GM12892 (cell line): ENCODE measurements at regions not wholly inside any gene's neighbourhood (a gene's known extent, or its start where the extent isn't known, plus 50 kb on each side); places are given as distances from the start of the nearest gene placed in this dataset.

ENCODE experiments used
- DNase-seq: peaks from one replicate; pipeline ENCODE4 v3.0.0; 2011; ENCODE audit not compliant: insufficient read length
- FAIRE-seq: peaks from 2 replicates; lab custom pipeline; 2011; peaks lifted over from hg19 to GRCh38; lab: Jason Lieb, UNC
- POLR2A ChIP-seq: IDR thresholded peaks from 2 replicates; pipeline ENCODE4 v1.6.1; 2011; ENCODE audit warnings: low read depth, low read length, control low read depth
- POLR2AphosphoS5 ChIP-seq: IDR thresholded peaks from 2 replicates; pipeline ENCODE4 v1.6.1; 2011; ENCODE audit warnings: low read depth, low read length, control low read depth
- TAF1 ChIP-seq: IDR thresholded peaks from 2 replicates; pipeline ENCODE4 v1.6.1; 2011; ENCODE audit warnings: low read depth, mild to moderate bottlenecking, control low read depth, low read length, borderline replicate concordance

- no peak for TF ChIP-seq POLR2AphosphoS5
- TF ChIP-seq TAF1 = no peak
- no peak for FAIRE-seq
- DNase-seq = no peak
These were observed 641.1 kb downstream of the RNF144B start for GRCh38 chr6:19028201-19028600.

DNA sequence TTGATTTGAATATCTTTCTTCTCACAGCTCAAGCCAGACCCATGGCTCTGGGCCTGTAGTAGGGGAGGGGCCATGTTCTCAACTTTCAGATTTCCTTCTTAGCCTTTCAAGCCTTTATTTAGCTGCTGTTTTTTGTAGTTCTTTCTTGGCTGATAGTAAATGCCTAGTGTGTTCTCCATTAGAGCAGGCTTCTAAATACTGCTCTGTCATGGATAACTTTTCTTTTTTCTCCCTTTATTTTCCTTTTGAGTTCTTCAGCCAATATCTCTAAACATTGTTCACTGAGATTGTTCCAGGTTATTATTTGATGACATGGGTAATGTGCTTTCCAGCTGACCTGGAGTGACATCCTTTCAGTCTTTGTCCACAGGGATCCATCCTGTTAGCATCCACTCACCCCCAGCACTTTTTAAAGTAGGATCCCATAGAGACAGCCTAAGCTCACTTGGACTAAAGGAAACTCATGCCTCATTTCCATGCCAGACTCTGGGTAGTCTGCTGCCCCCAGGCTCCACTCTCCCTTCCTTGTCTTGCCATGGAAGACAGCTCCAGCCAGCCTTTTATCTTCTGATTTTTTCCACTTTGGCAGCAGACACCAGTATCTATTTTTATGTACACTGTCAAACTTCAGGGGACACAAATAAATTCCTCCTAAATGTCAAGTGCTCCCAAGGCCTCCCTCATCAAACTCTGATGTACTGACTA lies 645.6 kb downstream of the RNF144B start:
- TF ChIP-seq TAF1 = no peak
- no peak for TF ChIP-seq POLR2AphosphoS5
- TF ChIP-seq POLR2A = no peak
- no peak for FAIRE-seq
- no peak for DNase-seq

GRCh38 chr6:19033683-19034082 lies 646.5 kb downstream of the RNF144B start:
- DNase-seq (no peak), FAIRE-seq (no peak)
- TF ChIP-seq TAF1 (no peak), POLR2AphosphoS5 (no peak), POLR2A (no peak)

GRCh38 chr6:19034986-19035385 lies 647.8 kb downstream of the RNF144B start:
- no peak for FAIRE-seq

GRCh38 chr6:19035461-19036195 lies 648.5 kb downstream of the RNF144B start:
- FAIRE-seq (no peak), DNase-seq (no peak)
- TF ChIP-seq POLR2A (no peak), POLR2AphosphoS5 (no peak), TAF1 (no peak)

More at GRCh38 chr6:19034986-19035385, 647.8 kb downstream of the RNF144B start:
- no peak for DNase-seq
- no peak for TF ChIP-seq POLR2AphosphoS5
- TF ChIP-seq TAF1 = no peak

- FAIRE-seq (no peak), DNase-seq (no peak)
These were observed 649.0 kb downstream of the RNF144B start for GRCh38 chr6:19036196-19036555.

DNA sequence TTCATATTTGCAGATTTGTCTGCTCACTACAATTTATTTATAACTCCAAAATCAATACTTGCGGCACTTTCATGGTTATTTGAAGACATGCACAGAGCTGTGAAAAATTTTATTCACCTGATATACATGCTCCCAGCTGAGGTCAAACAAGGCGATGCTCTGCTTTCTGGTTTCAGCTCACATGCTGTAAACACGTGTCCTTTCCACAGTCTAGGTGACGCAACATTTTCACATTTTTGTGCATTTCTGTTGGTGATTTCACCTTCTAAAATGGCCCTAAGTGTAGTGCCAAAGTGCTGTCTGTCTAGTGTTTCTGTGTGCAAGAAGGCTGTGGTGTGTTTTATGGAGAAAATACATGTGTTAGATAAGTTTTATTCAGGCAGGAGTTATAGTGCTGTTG lies 650.5 kb downstream of the RNF144B start:
- DNase-seq = no peak
- no peak for FAIRE-seq
- no peak for TF ChIP-seq POLR2AphosphoS5
- TF ChIP-seq TAF1 = no peak
- no peak for TF ChIP-seq POLR2A

More at GRCh38 chr6:19036196-19036555, 649.0 kb downstream of the RNF144B start:
- no peak for TF ChIP-seq POLR2A
- TF ChIP-seq POLR2AphosphoS5 = no peak
- no peak for TF ChIP-seq TAF1

DNA sequence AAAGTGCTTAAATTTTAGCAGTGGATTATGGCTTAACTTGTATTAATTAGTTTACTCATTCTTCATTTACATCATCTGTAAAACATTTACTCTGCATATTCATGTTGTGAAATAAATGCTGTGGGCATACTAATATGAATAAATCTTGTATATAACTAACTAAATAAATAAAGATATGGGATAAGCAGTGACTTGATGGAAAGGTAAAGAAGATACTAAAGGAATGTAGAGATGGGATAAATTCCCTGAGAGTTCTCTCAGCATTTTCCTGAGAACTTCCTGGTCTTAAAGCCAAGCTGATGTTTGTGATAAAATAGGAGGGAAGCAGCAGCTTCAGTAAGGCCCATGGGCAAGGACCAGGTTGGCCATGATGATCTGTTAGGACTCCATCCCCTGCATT lies 652.1 kb downstream of the RNF144B start:
- TF ChIP-seq POLR2A (no peak), TAF1 (no peak), POLR2AphosphoS5 (no peak)
- no peak for FAIRE-seq
- no peak for DNase-seq

GRCh38 chr6:19041906-19042305 lies 654.8 kb downstream of the RNF144B start:
- FAIRE-seq = no peak
- TF ChIP-seq POLR2AphosphoS5 (no peak), TAF1 (no peak)
- no peak for DNase-seq

GRCh38 chr6:19042420-19042819 lies 655.3 kb downstream of the RNF144B start:
- DNase-seq (no peak), FAIRE-seq (no peak)
- TF ChIP-seq TAF1 (no peak), POLR2A (no peak), POLR2AphosphoS5 (no peak)

GRCh38 chr6:19050765-19051164 lies 663.6 kb downstream of the RNF144B start:
- FAIRE-seq (no peak), DNase-seq (no peak)
- TF ChIP-seq TAF1 (no peak), POLR2A (no peak), POLR2AphosphoS5 (no peak)

GRCh38 chr6:19052219-19052618 lies 665.1 kb downstream of the RNF144B start:
- TF ChIP-seq POLR2A (no peak), POLR2AphosphoS5 (no peak), TAF1 (no peak)
- FAIRE-seq (no peak), DNase-seq (no peak)
